SK-N-MC (cell line): ENCODE measurements at regions not wholly inside any gene's neighbourhood (a gene's known extent, or its start where the extent isn't known, plus 50 kb on each side); places are given as distances from the start of the nearest gene placed in this dataset.

Source experiments
- DNase-seq: peaks from one replicate; pipeline ENCODE4 v3.0.0-alpha.2; 2011; ENCODE audit warnings: low read depth, low spot score
- H3K27ac ChIP-seq: fragments of 200-600 bp; sonication (generic); 2 replicates; pipeline ENCODE4 v1.5.1; 2016; ENCODE audit warnings: mixed run types
- H3K36me3 ChIP-seq: fragments of 200-600 bp; sonication (generic); 2 replicates; pipeline ENCODE4 v1.6.1; 2017; ENCODE audit warnings: antibody characterized with exemption, low read length, mixed read lengths; ENCODE audit not compliant: insufficient read depth
- H3K4me3 ChIP-seq: fragments of 200-600 bp; sonication (generic); 2 replicates; pipeline ENCODE4 v1.5.1; 2016
- H3K9ac ChIP-seq: fragments of 200-600 bp; sonication (generic); 2 replicates; pipeline ENCODE4 v1.8.0; 2017; ENCODE audit warnings: mixed run types, mixed read lengths; ENCODE audit not compliant: insufficient read length
- H3K9me3 ChIP-seq: fragments of 200-600 bp; sonication (generic); 2 replicates; pipeline ENCODE4 v1.6.1; 2017; ENCODE audit warnings: low read depth, mild to moderate bottlenecking, antibody characterized with exemption, low read length, moderate library complexity, mixed read lengths
- EZH2 ChIP-seq: fragments of 200-600 bp; sonication (generic); IDR thresholded peaks from one replicate; pipeline ENCODE4 v1.6.1; 2017; ENCODE audit warnings: antibody characterized with exemption
- FOXP2 ChIP-seq: optimal IDR thresholded peaks from 2 replicates; pipeline ENCODE3; 2011; ENCODE audit warnings: mild to moderate bottlenecking, moderate library complexity; ENCODE audit not compliant: insufficient read depth; ENCODE audit errors: extremely low read length, control extremely low read depth
- POLR2AphosphoS5 ChIP-seq: IDR thresholded peaks from 2 replicates; pipeline ENCODE4 v1.6.1; 2012; ENCODE audit warnings: mild to moderate bottlenecking, low read depth, low read length, borderline replicate concordance

DNA sequence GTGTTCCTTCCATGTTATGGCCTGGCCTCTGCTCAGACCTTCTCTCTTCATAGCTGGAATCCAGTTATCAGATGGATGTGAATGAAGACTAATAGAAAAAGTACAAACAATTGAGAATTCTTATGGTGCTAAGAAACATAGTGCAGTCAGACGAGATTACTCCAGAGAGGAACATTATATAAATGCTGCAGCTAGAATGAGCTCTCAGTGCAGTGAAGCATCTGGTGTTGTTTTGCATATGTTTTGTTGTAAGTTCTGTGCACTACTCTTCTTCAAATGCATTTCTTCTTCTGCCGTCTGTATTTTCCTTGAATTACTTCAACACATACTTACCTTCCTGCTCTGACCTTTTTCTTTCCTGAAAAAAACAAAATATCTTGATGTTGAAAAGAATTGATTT is 602.4 kb upstream of the CDH18 start:
- TF ChIP-seq EZH2 (no peak), FOXP2 (no peak), POLR2AphosphoS5 (no peak)

DNA sequence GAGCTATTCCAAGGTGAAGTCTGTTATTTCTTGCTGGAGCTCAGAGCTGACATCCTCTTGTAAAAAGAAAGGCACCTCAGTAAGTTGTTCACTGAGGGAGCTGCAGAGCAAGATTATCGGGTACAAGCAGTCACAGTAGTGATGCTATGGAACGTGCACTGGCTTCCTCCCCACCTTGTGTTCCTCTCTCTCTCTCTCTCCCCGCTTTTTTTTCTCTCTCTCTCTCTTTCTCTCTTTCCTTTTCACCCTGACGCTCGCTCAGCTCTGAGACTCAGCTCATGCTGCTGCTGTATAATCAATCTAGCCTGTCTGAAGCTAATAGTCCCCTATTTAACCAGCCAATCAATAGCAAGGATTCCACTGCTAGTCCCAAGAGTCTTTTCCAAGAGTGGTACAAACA is 587.6 kb upstream of the CDH18 start:
- Histone ChIP-seq H3K4me3 (no peak overlapping the region), H3K27ac (no peak overlapping the region), H3K9ac (no peak overlapping the region), H3K9me3 (no peaks in the 10 kb centered on the region), H3K36me3 (no peaks in the 10 kb centered on the region)
- no peak for DNase-seq
- TF ChIP-seq FOXP2 (no peak), EZH2 (no peak), POLR2AphosphoS5 (no peak)

More for the DNA sequence above, 602.4 kb upstream of the CDH18 start:
- no peak overlapping the region for H3K9ac ChIP-seq
- H3K4me3 ChIP-seq = no peak overlapping the region
- no peaks in the 10 kb centered on the region for H3K9me3 ChIP-seq
- no peak for DNase-seq
- H3K27ac ChIP-seq = no peak overlapping the region
- H3K36me3 ChIP-seq = no peaks in the 10 kb centered on the region

DNA sequence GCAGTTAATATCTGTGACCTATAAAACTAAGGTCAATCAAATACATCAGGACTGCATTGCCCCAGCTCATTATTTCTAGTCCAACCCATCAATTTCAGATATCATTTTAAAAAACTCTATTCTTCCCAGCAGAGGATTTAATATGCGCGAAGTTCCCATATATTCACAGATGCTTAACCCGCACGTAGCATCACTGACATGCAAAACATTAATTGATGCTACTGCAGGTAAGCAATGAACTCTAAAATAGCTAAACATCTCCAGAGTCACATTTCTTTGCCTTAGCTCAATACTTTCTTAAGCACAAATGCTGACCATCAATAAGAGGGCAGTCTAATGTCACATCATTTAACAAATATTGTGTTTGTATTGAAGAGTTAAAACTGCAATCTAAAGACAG is 586.6 kb upstream of the CDH18 start:
- Histone ChIP-seq H3K9me3 (no peaks in the 10 kb centered on the region), H3K27ac (no peak overlapping the region), H3K36me3 (no peaks in the 10 kb centered on the region), H3K4me3 (no peak overlapping the region), H3K9ac (no peak overlapping the region)
- no peak for DNase-seq
- no peak for TF ChIP-seq POLR2AphosphoS5
- TF ChIP-seq FOXP2 = no peak
- no peak for TF ChIP-seq EZH2

DNA sequence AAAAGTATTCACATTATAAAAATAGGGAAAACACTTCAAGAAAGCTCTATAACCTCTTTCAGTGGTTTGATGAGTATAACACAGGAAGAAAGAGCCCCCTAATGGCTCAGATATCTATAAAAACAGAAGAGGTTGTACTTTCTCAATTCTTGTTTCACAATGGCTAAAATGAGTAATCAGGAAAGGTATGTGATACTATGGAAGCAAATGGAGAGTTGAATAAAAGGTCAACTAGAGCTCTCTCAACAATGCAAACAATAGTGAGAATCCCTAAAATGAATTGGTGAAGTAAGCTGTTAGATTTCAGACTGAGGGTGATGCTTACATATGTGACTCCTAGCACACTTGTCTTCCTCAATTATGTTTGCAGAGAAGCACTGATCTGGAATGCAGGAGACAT is 584.6 kb upstream of the CDH18 start:
- Histone ChIP-seq H3K4me3 (no peak overlapping the region), H3K36me3 (no peaks in the 10 kb centered on the region), H3K27ac (no peak overlapping the region), H3K9me3 (no peaks in the 10 kb centered on the region), H3K9ac (no peak overlapping the region)
- TF ChIP-seq EZH2 = no peak
- no peak for TF ChIP-seq FOXP2
- no peak for TF ChIP-seq POLR2AphosphoS5
- DNase-seq = no peak

DNA sequence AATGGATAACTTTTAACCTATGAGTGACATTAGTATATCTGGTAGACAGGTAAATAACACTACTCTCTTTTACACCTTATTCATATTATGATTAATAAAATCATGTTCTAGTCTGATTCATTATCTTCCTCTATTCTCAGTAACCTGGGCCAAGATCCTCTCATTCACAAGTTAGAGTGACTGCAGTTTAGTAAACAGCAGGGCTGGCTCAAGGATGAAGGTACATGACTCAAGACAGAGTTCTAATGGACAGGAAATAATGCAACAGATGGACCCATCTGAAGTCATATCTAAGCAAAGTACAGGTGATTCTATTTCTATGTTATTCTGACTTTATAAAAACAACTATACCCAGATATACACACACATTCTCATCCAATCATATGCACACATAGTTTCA is 582.5 kb upstream of the CDH18 start:
- TF ChIP-seq FOXP2 (no peak), POLR2AphosphoS5 (no peak), EZH2 (no peak)
- no peaks in the 10 kb centered on the region for H3K36me3 ChIP-seq
- H3K9me3 ChIP-seq = no peaks in the 10 kb centered on the region
- H3K4me3 ChIP-seq = no peak overlapping the region
- no peak for DNase-seq
- no peak overlapping the region for H3K9ac ChIP-seq
- no peak overlapping the region for H3K27ac ChIP-seq

DNA sequence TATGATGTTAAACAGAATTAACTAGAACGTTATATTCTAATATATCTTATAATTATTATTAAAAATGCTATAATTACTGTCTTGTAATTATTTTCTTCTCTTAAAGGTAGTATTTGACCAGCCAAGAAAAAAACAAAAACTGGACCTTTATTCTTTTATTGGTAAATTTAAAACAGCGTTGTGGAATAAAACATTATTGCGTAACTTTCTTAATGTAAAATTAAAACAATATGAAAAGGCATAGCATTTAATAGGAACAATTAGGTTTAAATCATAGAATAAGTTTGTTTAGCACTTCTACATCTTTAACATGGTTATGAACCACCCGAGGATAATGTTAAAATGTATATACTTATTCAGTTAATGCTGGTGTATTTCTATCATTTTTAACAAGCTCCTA is 574.5 kb upstream of the CDH18 start:
- TF ChIP-seq POLR2AphosphoS5 (no peak), EZH2 (no peak), FOXP2 (no peak)
- Histone ChIP-seq H3K36me3 (no peaks in the 10 kb centered on the region), H3K4me3 (no peak overlapping the region), H3K27ac (no peak overlapping the region), H3K9ac (no peak overlapping the region), H3K9me3 (no peaks in the 10 kb centered on the region)
- no peak for DNase-seq

DNA sequence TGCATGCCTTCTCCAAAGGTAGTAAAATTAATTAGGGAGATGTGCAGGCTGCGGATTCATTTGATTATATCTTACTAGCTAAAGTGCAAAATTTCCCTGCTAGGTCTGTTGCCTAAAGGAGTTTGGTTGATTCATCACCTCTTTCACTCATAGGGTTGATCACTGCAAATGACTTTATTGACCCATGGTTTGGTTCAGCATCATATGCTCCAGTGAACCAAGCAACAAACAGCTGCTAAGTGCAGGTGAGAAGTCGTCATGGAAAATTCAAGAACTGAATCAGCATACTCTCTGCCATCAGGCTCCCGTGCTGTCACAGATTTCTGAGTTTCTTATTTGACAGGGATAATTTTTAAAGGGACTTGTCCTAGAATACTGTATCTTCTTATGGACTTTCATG is 571.8 kb upstream of the CDH18 start:
- no peak overlapping the region for H3K4me3 ChIP-seq
- TF ChIP-seq EZH2 (no peak), FOXP2 (no peak), POLR2AphosphoS5 (no peak)
- H3K9ac ChIP-seq = no peak overlapping the region
- H3K27ac ChIP-seq = no peak overlapping the region
- no peaks in the 10 kb centered on the region for H3K36me3 ChIP-seq
- no peak for DNase-seq
- H3K9me3 ChIP-seq = no peaks in the 10 kb centered on the region

DNA sequence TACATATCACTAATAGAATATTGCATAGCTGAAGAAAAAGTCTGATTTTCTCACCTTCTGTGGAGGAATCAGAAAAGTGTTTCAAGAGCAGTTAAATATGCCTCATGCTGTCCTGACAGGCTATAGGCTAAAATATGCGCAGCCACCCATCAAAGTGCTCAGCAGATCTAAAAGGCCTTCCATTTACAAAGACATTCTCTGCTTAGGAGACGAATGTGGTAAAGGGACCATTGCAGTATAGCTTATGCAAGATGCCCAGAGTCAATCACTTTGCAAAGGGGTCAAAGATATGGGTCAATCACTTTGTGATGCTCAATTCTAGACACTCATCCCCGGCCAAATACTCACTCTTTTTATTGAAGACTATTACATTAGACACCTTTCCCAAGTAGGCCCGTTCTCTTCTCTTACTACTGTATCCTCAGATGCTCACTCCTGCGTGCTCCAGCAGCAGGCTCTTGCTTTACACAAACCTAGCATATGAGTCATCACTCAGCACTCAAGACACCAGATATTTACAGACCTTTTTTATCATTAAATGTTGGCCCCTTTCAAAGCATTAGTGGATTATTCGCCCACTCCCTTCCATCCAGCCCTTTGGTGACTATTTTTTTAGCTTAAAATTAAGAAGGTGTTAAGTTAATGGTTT is 568.2 kb upstream of the CDH18 start:
- no peak for DNase-seq
- TF ChIP-seq FOXP2 (no peak), EZH2 (no peak)
- no peaks in the 10 kb centered on the region for H3K9me3 ChIP-seq

DNA sequence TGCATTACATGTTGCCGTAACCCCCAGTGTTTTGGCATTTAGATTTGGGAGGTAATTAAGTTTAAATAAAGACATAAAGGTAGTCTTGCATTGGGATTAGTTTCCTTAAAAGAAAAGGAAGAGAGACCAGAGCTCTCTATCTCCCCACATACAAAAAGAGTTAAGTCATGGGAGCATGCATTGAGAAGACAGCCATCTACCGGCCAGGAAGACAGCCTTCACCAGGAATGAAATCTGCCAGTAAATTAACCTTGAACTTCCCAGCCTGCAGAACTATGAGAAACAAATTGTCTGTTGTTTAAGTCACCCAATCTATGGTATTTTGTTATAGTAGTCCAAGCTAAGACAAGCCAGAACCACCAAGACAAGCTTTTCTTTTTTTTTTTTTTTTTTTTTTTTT is 567.0 kb upstream of the CDH18 start:
- no peak for DNase-seq
- H3K9me3 ChIP-seq = no peaks in the 10 kb centered on the region
- TF ChIP-seq FOXP2 = no peak
- no peak for TF ChIP-seq EZH2
- TF ChIP-seq POLR2AphosphoS5 = no peak
- no peak overlapping the region for H3K4me3 ChIP-seq
- no peak overlapping the region for H3K9ac ChIP-seq
- H3K36me3 ChIP-seq = no peaks in the 10 kb centered on the region
- H3K27ac ChIP-seq = no peak overlapping the region

More for the DNA sequence above, 568.2 kb upstream of the CDH18 start:
- Histone ChIP-seq H3K36me3 (no peaks in the 10 kb centered on the region), H3K4me3 (no peak overlapping the region), H3K27ac (no peak overlapping the region), H3K9ac (no peak overlapping the region)
